Frontal cortex (tissue), 4 donors: ENCODE measurements at regions not wholly inside any gene's neighbourhood (a gene's known extent, or its start where the extent isn't known, plus 50 kb on each side); places are given as distances from the start of the nearest gene placed in this dataset. TPM values are rescaled to one million over a fixed set of nuclear protein-coding genes. Genes with fewer than 3 reads are reported as not detected.

Source experiments
- DNase-seq, 2 donors: peaks; one replicate each; pipeline ENCODE4 v3.0.0; 2012; ENCODE audit warnings: low spot score in 2 of 2
- FAIRE-seq: peaks from 2 replicates; lab custom pipeline; 2012; peaks lifted over from hg19 to GRCh38; lab: Jason Lieb, UNC
- small RNA-seq: library from RNA; depleted of rRNA; stranded (forward); fragments of <200 nt; gene quantifications from one replicate; pipeline ENCODE3, GENCODE V24; 2014
- donor health status: control.
- donor health status: control.
- donor health status: control.

- FAIRE-seq, result no peak
- no peak for DNase-seq
These were observed 194.2 kb upstream of the DDI1 start for GRCh38 chr11:103842191-103842590.

GRCh38 chr11:103842795-103843194 is 193.6 kb upstream of the DDI1 start:
- FAIRE-seq (no peak), DNase-seq (no peak)

- FAIRE-seq (no peak), DNase-seq (no peak)
These were observed 191.9 kb upstream of the DDI1 start for GRCh38 chr11:103844327-103845215.

- FAIRE-seq, result no peak
- DNase-seq, result no peak
These were observed 191.1 kb upstream of the DDI1 start for GRCh38 chr11:103845331-103845730.

GRCh38 chr11:103848686-103849085 is 187.8 kb upstream of the DDI1 start:
- no peak for DNase-seq
- FAIRE-seq, result no peak

- no peak for FAIRE-seq
- no peak for DNase-seq
These were observed 187.1 kb upstream of the DDI1 start for GRCh38 chr11:103849366-103849765.

- DNase-seq, result no peak
- no peak for FAIRE-seq
These were observed 185.8 kb upstream of the DDI1 start for GRCh38 chr11:103850419-103851165.

- FAIRE-seq, result no peak
- DNase-seq, result no peak
These were observed 185.2 kb upstream of the DDI1 start for GRCh38 chr11:103851166-103851651.

Small RNA genes in the stretch of these regions (small RNA-seq; reads per million reads assigned to genes)
- gene MIR4693, result not detected
